Upper lobe of left lung (tissue), 4 donors: ENCODE measurements at regions not wholly inside any gene's neighbourhood (a gene's known extent, or its start where the extent isn't known, plus 50 kb on each side); places are given as distances from the start of the nearest gene placed in this dataset.

Source experiments
- CTCF ChIP-seq, 6 experiments: fragments of 450-650 bp in 4 of 6; fragments of 200-600 bp in 2 of 6; sonication (generic) in 2 of 6; IDR thresholded peaks; one replicate each; pipeline ENCODE4 v1.5.1; 2016 to 2019; ENCODE audit warnings: antibody characterized with exemption in 6 of 6
- EP300 ChIP-seq, 4 donors: sonication (generic); formaldehyde crosslinking; IDR thresholded peaks; one replicate each; pipeline ENCODE4 v1.5.1; 2017; ENCODE audit warnings: antibody characterized with exemption in 4 of 4, control low read depth in 2 of 4

- TF ChIP-seq CTCF (IDR thresholded peaks at IDR 0.05), result no peak
- TF ChIP-seq EP300 (IDR thresholded peaks at IDR 0.05), result no peak
Measured at GRCh38 chr1:37148663-37149062, 114.3 kb upstream of the GRIK3 start.
